Fibroblast of lung (primary cell): ENCODE measurements at regions not wholly inside any gene's neighbourhood (a gene's known extent, or its start where the extent isn't known, plus 50 kb on each side); places are given as distances from the start of the nearest gene placed in this dataset.

Experiments
- CTCF ChIP-seq, 2 donors: IDR thresholded peaks in 1 of 2; conservative IDR thresholded peaks in 1 of 2; 1 replicate in 1 of 2; 2 replicates in 1 of 2; pipeline ENCODE4 v1.5.1; 2011 to 2012; ENCODE audit warnings: low read length in 2 of 2, control low read depth in 1 of 2, inconsistent platforms in 1 of 2, low read depth in 1 of 2, mild to moderate bottlenecking in 1 of 2
- EZH2 ChIP-seq: IDR thresholded peaks from 2 replicates; pipeline ENCODE4 v1.5.1; 2012; ENCODE audit warnings: low read length, control low read depth, mild to moderate bottlenecking; ENCODE audit errors: missing control alignments

- TF ChIP-seq CTCF (conservative IDR thresholded peaks at IDR 0.05 in 1 of 2, IDR thresholded peaks at IDR 0.05 in 1 of 2; ENCODE audit: low read depth in 1 of 2, low read length in 2 of 2) (no peak), EZH2 (no peak)
Measured at GRCh38 chr18:3350566-3351527, 88.9 kb downstream of the MYL12B start.
